DOHH2 (cell line): ENCODE measurements at regions not wholly inside any gene's neighbourhood (a gene's known extent, or its start where the extent isn't known, plus 50 kb on each side); places are given as distances from the start of the nearest gene placed in this dataset.

Experiments
- H3F3A ChIP-seq: fragments of 200-600 bp; sonication (generic), shearing (Covaris generic); 2 replicates; pipeline ENCODE4 v1.6.0; 2016; ENCODE audit warnings: antibody characterized with exemption, mild to moderate bottlenecking; ENCODE audit not compliant: control insufficient read depth, insufficient read depth
- H3K27ac ChIP-seq: fragments of 200-600 bp; sonication (generic); 2 replicates; pipeline ENCODE4 v1.5.1; 2014; ENCODE audit warnings: low read depth, mild to moderate bottlenecking, low read length, moderate library complexity
- H3K27me3 ChIP-seq: fragments of 200-600 bp; sonication (generic); 2 replicates; pipeline ENCODE4 v1.6.1; 2014; ENCODE audit warnings: mild to moderate bottlenecking, low read length, mixed read lengths; ENCODE audit not compliant: control insufficient read depth
- H3K36me3 ChIP-seq: fragments of 200-600 bp; sonication (generic); 2 replicates; pipeline ENCODE4 v1.6.1; 2014; ENCODE audit warnings: mild to moderate bottlenecking, low read length, moderate library complexity, mixed read lengths; ENCODE audit not compliant: control insufficient read depth
- H3K4me1 ChIP-seq: fragments of 200-600 bp; sonication (generic); 2 replicates; pipeline ENCODE4 v1.6.1; 2014; ENCODE audit warnings: mild to moderate bottlenecking, low read length, mixed read lengths; ENCODE audit not compliant: control insufficient read depth
- H3K4me2 ChIP-seq: fragments of 200-600 bp; sonication (generic); 2 replicates; pipeline ENCODE4 v1.6.0; 2014; ENCODE audit warnings: mild to moderate bottlenecking, low read length, moderate library complexity
- H3K4me3 ChIP-seq: fragments of 200-600 bp; sonication (generic); 2 replicates; pipeline ENCODE4 v1.5.1; 2014; ENCODE audit warnings: mild to moderate bottlenecking, low read length, mixed read lengths
- H3K79me2 ChIP-seq: fragments of 200-600 bp; sonication (generic); 2 replicates; pipeline ENCODE4 v1.6.1; 2014; ENCODE audit warnings: mild to moderate bottlenecking, low read length, mixed read lengths; ENCODE audit not compliant: control insufficient read depth
- H3K9me2 ChIP-seq: fragments of 200-600 bp; sonication (generic); replicated peaks from 2 replicates; pipeline ENCODE4 v1.6.1; 2014; ENCODE audit warnings: mild to moderate bottlenecking, low read length, mixed read lengths; ENCODE audit not compliant: control insufficient read depth
- H3K9me3 ChIP-seq: fragments of 200-600 bp; sonication (generic); 2 replicates; pipeline ENCODE4 v1.6.1; 2014; ENCODE audit warnings: antibody characterized with exemption, low read length, mixed read lengths; ENCODE audit not compliant: control insufficient read depth, insufficient read depth
- H4K20me1 ChIP-seq: fragments of 200-600 bp; sonication (generic); 2 replicates; pipeline ENCODE4 v1.6.0; 2014; ENCODE audit warnings: low read depth, mild to moderate bottlenecking, antibody characterized with exemption, low read length, moderate library complexity; ENCODE audit not compliant: control insufficient read depth, insufficient read depth
- EZH2phosphoT487 ChIP-seq: fragments of 200-600 bp; sonication (generic); IDR thresholded peaks from 2 replicates; pipeline ENCODE4 v1.6.1; 2017; ENCODE audit warnings: borderline replicate concordance, mild to moderate bottlenecking, antibody characterized with exemption, low read length, moderate library complexity, mixed read lengths
- TF ChIP-seq, protein P1 (sequence below): fragments of 200-600 bp; sonication (generic); IDR thresholded peaks from one replicate; pipeline ENCODE4 v1.5.1; 2014; ENCODE audit warnings: antibody characterized with exemption, mild to moderate bottlenecking, low read depth, low read length; ENCODE audit not compliant: poor library complexity, severe bottlenecking

DNA sequence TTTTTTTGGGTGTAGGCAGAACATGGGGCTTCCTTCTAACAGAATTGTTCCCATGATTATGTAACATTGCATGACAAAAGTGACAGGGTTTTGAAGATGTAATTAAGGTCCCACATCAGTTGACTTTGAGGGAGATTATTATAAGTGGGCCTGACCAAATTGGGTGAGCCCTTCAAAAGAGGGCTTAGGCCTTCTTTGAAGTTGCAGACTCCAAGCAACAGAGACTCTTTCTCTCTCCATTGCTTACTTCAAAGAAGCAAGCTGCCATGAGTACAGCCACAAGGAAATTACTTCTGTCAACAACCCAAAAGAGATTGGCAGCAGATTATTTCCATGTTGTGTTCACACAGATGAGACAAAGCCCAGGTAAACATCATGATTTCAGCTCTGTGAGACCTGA lies 348.2 kb downstream of the PDCD6IP start:
- no peak overlapping the region for H3K27ac ChIP-seq
- peaks cover 2% of the 10 kb centered on the region; the same call in 1 of the 2 replicates for H3K9me3 ChIP-seq
- no peak overlapping the region for H3K4me3 ChIP-seq
- peaks cover 33% of the 10 kb centered on the region for H3K4me1 ChIP-seq
- no peaks in the 10 kb centered on the region for H3K27me3 ChIP-seq
- no peak overlapping the region for H3K4me2 ChIP-seq
- H3K9me2 ChIP-seq, result no peaks in the 10 kb centered on the region
- no peaks in the 10 kb centered on the region for H3K79me2 ChIP-seq
- H4K20me1 ChIP-seq, result no peaks in the 10 kb centered on the region
- no peaks in the 10 kb centered on the region for H3F3A ChIP-seq
- TF ChIP-seq, protein P1, sequence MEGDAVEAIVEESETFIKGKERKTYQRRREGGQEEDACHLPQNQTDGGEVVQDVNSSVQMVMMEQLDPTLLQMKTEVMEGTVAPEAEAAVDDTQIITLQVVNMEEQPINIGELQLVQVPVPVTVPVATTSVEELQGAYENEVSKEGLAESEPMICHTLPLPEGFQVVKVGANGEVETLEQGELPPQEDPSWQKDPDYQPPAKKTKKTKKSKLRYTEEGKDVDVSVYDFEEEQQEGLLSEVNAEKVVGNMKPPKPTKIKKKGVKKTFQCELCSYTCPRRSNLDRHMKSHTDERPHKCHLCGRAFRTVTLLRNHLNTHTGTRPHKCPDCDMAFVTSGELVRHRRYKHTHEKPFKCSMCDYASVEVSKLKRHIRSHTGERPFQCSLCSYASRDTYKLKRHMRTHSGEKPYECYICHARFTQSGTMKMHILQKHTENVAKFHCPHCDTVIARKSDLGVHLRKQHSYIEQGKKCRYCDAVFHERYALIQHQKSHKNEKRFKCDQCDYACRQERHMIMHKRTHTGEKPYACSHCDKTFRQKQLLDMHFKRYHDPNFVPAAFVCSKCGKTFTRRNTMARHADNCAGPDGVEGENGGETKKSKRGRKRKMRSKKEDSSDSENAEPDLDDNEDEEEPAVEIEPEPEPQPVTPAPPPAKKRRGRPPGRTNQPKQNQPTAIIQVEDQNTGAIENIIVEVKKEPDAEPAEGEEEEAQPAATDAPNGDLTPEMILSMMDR, result no peak
- TF ChIP-seq EZH2phosphoT487, result no peak
- H3K36me3 ChIP-seq, result no peaks in the 10 kb centered on the region

DNA sequence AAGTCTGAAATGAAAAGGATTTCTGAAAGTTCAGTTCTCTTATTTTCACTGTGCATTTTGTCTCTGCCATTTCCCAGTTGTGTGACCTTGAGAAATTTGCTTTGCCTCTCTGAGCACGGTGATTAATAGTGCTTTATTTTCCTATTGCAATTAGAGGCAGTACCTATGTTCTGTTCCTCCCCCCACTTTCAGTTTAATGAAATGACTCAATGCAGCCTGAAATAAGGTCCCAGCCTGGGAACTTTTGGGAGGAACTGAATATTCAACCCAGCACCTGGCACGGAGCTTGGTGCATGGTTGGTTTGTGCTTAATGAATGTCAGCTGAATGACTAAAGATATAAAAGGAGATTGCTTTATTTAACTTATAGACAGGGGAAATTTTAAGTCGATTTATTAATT lies 352.6 kb downstream of the PDCD6IP start:
- TF ChIP-seq, protein P1, result no peak
- no peak for TF ChIP-seq EZH2phosphoT487
- no peaks in the 10 kb centered on the region for H4K20me1 ChIP-seq
- H3K79me2 ChIP-seq, result no peaks in the 10 kb centered on the region
- H3F3A ChIP-seq, result no peaks in the 10 kb centered on the region
- H3K36me3 ChIP-seq, result no peaks in the 10 kb centered on the region
- H3K27ac ChIP-seq, result no peak overlapping the region
- no peaks in the 10 kb centered on the region for H3K9me2 ChIP-seq
- H3K4me2 ChIP-seq, result no peak overlapping the region
- no peaks in the 10 kb centered on the region for H3K27me3 ChIP-seq
- H3K4me1 ChIP-seq, result peaks cover 30% of the 10 kb centered on the region
- H3K9me3 ChIP-seq, result no peaks in the 10 kb centered on the region
- no peak overlapping the region for H3K4me3 ChIP-seq

DNA sequence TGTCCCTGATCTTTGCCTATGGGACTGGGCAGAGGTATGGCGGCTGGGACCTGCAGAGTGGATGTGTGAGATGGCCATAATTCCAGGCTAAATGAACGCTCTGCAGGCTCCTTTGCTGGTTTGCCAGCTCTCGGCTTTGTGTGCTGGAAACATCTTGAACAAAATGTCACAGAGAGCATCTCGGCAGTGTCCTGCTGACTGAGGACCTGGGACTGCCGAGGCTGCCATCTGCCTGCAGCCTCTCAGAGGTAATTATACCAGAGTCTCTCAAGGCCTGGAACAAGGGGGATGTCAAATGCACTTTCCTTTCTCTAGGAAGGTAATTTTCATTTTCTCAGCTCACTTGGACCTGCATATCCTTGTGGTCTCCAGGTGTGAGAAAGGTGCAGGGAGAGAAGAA lies 354.2 kb downstream of the PDCD6IP start:
- Histone ChIP-seq H3F3A (no peaks in the 10 kb centered on the region), H3K4me1 (peaks cover 16% of the 10 kb centered on the region), H3K4me3 (no peak overlapping the region), H3K79me2 (no peaks in the 10 kb centered on the region), H3K9me2 (no peaks in the 10 kb centered on the region), H3K36me3 (no peaks in the 10 kb centered on the region), H3K27ac (no peak overlapping the region), H3K4me2 (no peak overlapping the region), H4K20me1 (no peaks in the 10 kb centered on the region), H3K27me3 (no peaks in the 10 kb centered on the region), H3K9me3 (no peaks in the 10 kb centered on the region)
- no peak for TF ChIP-seq EZH2phosphoT487
- TF ChIP-seq, protein P1, result no peak

- H3K4me3 ChIP-seq, result no peak overlapping the region
- no peaks in the 10 kb centered on the region for H3K36me3 ChIP-seq
- H3K79me2 ChIP-seq, result no peaks in the 10 kb centered on the region
- no peaks in the 10 kb centered on the region for H3K9me3 ChIP-seq
- H3K27me3 ChIP-seq, result no peaks in the 10 kb centered on the region
- peaks cover 12% of the 10 kb centered on the region for H3K4me1 ChIP-seq
- TF ChIP-seq, protein P1, result no peak
- TF ChIP-seq EZH2phosphoT487, result no peak
- H3K4me2 ChIP-seq, result no peak overlapping the region
- no peak overlapping the region for H3K27ac ChIP-seq
- H3F3A ChIP-seq, result no peaks in the 10 kb centered on the region
- no peaks in the 10 kb centered on the region for H3K9me2 ChIP-seq
- no peaks in the 10 kb centered on the region for H4K20me1 ChIP-seq
Observed at GRCh38 chr3:34155108-34155507, 356.7 kb downstream of the PDCD6IP start.
